Stomach (tissue), 8 donors: ENCODE measurements at regions not wholly inside any gene's neighbourhood (a gene's known extent, or its start where the extent isn't known, plus 50 kb on each side); places are given as distances from the start of the nearest gene placed in this dataset.

Experiments
- DNase-seq, 2 donors: peaks; one replicate each; pipeline versions ENCODE4 v3.0.0 to v3.0.0-alpha.2; 2013 to 2019
- H3K27ac ChIP-seq, 5 donors: fragments of 200-600 bp in 4 of 5; sonication (generic) in 4 of 5; one replicate each; pipeline ENCODE4 v1.5.1; 2013 to 2019; ENCODE audit warnings: mild to moderate bottlenecking in 1 of 5, moderate library complexity in 1 of 5
- H3K27me3 ChIP-seq, 3 donors: fragments of 200-600 bp; sonication (generic); one replicate each; pipeline ENCODE4 v1.5.1; 2017 to 2019; ENCODE audit warnings: mixed run types in 1 of 3
- H3K36me3 ChIP-seq, 4 donors: fragments of 200-600 bp; sonication (generic); 1 replicate in 3 of 4; 2 replicates in 1 of 4; pipeline ENCODE4 v1.5.1; 2016 to 2019
- H3K4me1 ChIP-seq, 4 donors: fragments of 200-600 bp; sonication (generic); one replicate each; pipeline ENCODE4 v1.5.1; 2016 to 2019
- H3K4me3 ChIP-seq, 4 donors: fragments of 200-600 bp; sonication (generic) in 3 of 4; one replicate each; pipeline ENCODE4 v1.5.1; 2016 to 2019; ENCODE audit warnings: mild to moderate bottlenecking in 1 of 4
- H3K9me3 ChIP-seq, 4 donors: fragments of 200-600 bp; sonication (generic); one replicate each; pipeline ENCODE4 v1.5.1; 2016 to 2019
- EP300 ChIP-seq: sonication (generic); formaldehyde crosslinking; IDR thresholded peaks from one replicate; pipeline ENCODE4 v1.6.1; 2017; ENCODE audit warnings: antibody characterized with exemption
- POLR2A ChIP-seq, 4 donors: fragments of 450-650 bp; IDR thresholded peaks; one replicate each; pipeline ENCODE4 v1.6.1; 2016; ENCODE audit warnings: antibody characterized with exemption in 4 of 4, control low read depth in 2 of 4, mild to moderate bottlenecking in 1 of 4, moderate library complexity in 1 of 4
- POLR2AphosphoS5 ChIP-seq, 3 donors: sonication (generic); formaldehyde crosslinking; IDR thresholded peaks; one replicate each; pipeline ENCODE4 v1.6.1; 2016; ENCODE audit warnings: antibody characterized with exemption in 3 of 3
- WGBS, 5 donors: extraction: QIAGEN DNeasy Blood & Tissue Kit in 3 of 5; methylation state at CpG; one replicate each; pipeline versions ENCODE4 v1.1.5 to v1.1.7; 2013 to 2018; 5-methylcytosine and 5-hydroxymethylcytosine counted together
- intact Hi-C: fragments of 100-400 bp; cut with DNase I; formaldehyde crosslinking; loops from one replicate; pipeline ENCODE4 v1.15.1; 2023; ENCODE audit warnings: low total_unique reads
- TF ChIP-seq, protein P1 (sequence below), 7 experiments: fragments of 450-650 bp in 4 of 7; fragments of 200-600 bp in 3 of 7; sonication (generic) in 3 of 7; IDR thresholded peaks; one replicate each; pipeline ENCODE4 v1.5.1; 2016 to 2019; ENCODE audit warnings: antibody characterized with exemption in 7 of 7, control low read depth in 2 of 7, mild to moderate bottlenecking in 1 of 7
- donor health status: healthy with polysubstance abuse.
- donor health status: Bipolar disorder and iron deficiency.
- donor health status: healthy.

DNA sequence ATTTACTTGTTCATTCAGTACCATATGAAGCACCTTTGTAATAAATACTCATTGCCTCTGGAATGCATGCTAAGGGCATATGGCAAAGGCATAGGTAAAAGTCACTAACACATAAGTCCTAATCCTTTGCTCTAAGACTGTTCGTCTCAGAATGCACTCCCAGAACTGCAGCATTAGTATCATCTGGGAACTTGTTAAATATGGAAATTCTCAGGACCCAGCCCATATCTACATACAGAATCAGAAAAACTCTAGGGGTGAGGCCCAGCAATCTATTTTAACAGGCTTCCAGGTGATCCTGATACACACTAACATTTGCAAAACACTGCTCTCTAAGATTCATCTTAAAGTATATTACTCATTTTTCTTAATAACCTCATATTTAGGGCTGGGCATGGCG lies 113.8 kb upstream of the CDH6 start:
- Histone ChIP-seq H3K27me3 (no peaks in the 10 kb centered on the region), H3K36me3 (no peaks in the 10 kb centered on the region), H3K4me3 (no peak overlapping the region), H3K9me3 (no peaks in the 10 kb centered on the region), H3K4me1 (no peaks in the 10 kb centered on the region), H3K27ac (no peak overlapping the region)
- TF ChIP-seq, protein P1, sequence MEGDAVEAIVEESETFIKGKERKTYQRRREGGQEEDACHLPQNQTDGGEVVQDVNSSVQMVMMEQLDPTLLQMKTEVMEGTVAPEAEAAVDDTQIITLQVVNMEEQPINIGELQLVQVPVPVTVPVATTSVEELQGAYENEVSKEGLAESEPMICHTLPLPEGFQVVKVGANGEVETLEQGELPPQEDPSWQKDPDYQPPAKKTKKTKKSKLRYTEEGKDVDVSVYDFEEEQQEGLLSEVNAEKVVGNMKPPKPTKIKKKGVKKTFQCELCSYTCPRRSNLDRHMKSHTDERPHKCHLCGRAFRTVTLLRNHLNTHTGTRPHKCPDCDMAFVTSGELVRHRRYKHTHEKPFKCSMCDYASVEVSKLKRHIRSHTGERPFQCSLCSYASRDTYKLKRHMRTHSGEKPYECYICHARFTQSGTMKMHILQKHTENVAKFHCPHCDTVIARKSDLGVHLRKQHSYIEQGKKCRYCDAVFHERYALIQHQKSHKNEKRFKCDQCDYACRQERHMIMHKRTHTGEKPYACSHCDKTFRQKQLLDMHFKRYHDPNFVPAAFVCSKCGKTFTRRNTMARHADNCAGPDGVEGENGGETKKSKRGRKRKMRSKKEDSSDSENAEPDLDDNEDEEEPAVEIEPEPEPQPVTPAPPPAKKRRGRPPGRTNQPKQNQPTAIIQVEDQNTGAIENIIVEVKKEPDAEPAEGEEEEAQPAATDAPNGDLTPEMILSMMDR (IDR thresholded peaks at IDR 0.05): no peak
- TF ChIP-seq EP300 (no peak), POLR2A (IDR thresholded peaks at IDR 0.05) (no peak), POLR2AphosphoS5 (IDR thresholded peaks at IDR 0.05) (no peak)
- WGBS, 5 donors: 90 to 95% (median 92%) methylated on average over 2 of the region's 2 CpGs
- intact Hi-C loops: no loop called here
- DNase-seq: no peak

DNA sequence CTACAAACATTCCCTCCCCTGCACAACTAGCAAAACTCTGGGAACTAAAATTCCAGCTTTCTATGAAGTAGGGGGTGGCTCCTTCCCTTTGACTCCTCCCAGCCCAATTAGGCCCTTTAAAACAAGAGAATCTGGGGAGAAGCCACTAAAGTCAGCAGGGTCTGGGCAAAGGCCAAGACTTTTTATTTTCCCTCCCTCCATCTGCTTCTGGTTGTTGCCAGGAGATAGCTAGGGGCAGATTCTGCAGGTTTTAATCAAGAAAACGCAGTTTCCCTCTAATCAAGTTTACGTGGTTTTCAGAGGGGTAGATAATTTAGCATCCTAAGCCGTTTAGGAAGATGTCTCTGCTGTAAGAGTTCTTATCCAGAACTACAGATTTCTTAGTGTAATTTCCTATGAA lies 114.5 kb upstream of the CDH6 start:
- H3K27me3 ChIP-seq: no peaks in the 10 kb centered on the region
- TF ChIP-seq EP300 (no peak), POLR2A (IDR thresholded peaks at IDR 0.05) (no peak), POLR2AphosphoS5 (IDR thresholded peaks at IDR 0.05) (no peak)
- TF ChIP-seq, protein P1 (IDR thresholded peaks at IDR 0.05): no peak
- DNase-seq: peak in 1 of 2 donors; percentile 13
- H3K36me3 ChIP-seq: no peaks in the 10 kb centered on the region
- no peak overlapping the region for H3K27ac ChIP-seq
- WGBS, 5 donors: 54 to 68% (median 61%) methylated on average over 3 of the region's 3 CpGs
- no peak overlapping the region for H3K4me3 ChIP-seq
- intact Hi-C loops: no loop called here
- H3K4me1 ChIP-seq: no peaks in the 10 kb centered on the region
- H3K9me3 ChIP-seq: peaks cover 0 to 5% (median 2%) of the 10 kb centered on the region in 4 donors

GRCh38 chr5:31075981-31076380 lies 117.5 kb upstream of the CDH6 start:
- Histone ChIP-seq H3K9me3 (peaks cover 0 to 7% (median 2%) of the 10 kb centered on the region in 4 donors), H3K4me1 (no peaks in the 10 kb centered on the region), H3K27ac (no peak overlapping the region), H3K36me3 (no peaks in the 10 kb centered on the region), H3K27me3 (no peaks in the 10 kb centered on the region), H3K4me3 (no peak overlapping the region)
- intact Hi-C loops: no loop called here
- no peak for DNase-seq
- WGBS, 5 donors: 63 to 74% (median 72%) methylated on average over 6 of the region's 6 CpGs
- TF ChIP-seq, protein P1 (IDR thresholded peaks at IDR 0.05): no peak
- TF ChIP-seq POLR2AphosphoS5 (IDR thresholded peaks at IDR 0.05) (no peak), EP300 (no peak), POLR2A (IDR thresholded peaks at IDR 0.05) (no peak)

- no peak overlapping the region for H3K4me3 ChIP-seq
- TF ChIP-seq POLR2A (IDR thresholded peaks at IDR 0.05) (no peak), EP300 (no peak), POLR2AphosphoS5 (IDR thresholded peaks at IDR 0.05) (no peak)
- TF ChIP-seq, protein P1 (IDR thresholded peaks at IDR 0.05): no peak
- H3K27ac ChIP-seq: no peak overlapping the region
- no peaks in the 10 kb centered on the region for H3K27me3 ChIP-seq
- intact Hi-C loops: no loop called here
- no peaks in the 10 kb centered on the region for H3K4me1 ChIP-seq
- H3K9me3 ChIP-seq: no peaks in the 10 kb centered on the region
- H3K36me3 ChIP-seq: no peaks in the 10 kb centered on the region
- 57 to 83% (median 80%) methylated on average over 1 of the region's 1 CpG for WGBS, 5 donors
- no peak for DNase-seq
Observed at GRCh38 chr5:31068287-31068686, 125.2 kb upstream of the CDH6 start.
